GM18909 (cell line): ENCODE measurements at regions not wholly inside any gene's neighbourhood (a gene's known extent, or its start where the extent isn't known, plus 50 kb on each side); places are given as distances from the start of the nearest gene placed in this dataset.

Experiments
- ATAC-seq: cut with Tn5 transposase; IDR thresholded peaks from one replicate; pipeline ENCODE4 v1.9.1; 2021; ENCODE audit warnings: mild to moderate bottlenecking; ENCODE audit not compliant: unreplicated experiment, poor library complexity

DNA sequence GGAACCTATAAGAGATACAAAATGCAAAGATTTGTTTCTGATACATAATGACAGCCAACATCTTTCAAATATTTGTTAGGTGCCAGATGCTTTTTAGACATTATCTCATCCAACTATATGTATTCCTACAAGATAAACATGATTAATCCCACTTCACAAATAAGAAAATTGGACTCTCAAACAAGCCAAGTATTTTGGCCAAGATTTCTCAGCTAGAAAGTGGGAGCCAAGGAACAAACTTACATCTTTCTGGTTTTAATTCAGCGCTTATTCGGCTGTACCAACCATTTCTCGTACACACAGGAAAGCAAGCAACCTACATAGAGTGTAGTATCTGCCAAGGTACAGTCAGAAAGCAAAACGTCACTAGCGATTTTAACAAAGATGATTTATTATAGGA lies 85.7 kb upstream of the SERP2 start:
- no peak for ATAC-seq

DNA sequence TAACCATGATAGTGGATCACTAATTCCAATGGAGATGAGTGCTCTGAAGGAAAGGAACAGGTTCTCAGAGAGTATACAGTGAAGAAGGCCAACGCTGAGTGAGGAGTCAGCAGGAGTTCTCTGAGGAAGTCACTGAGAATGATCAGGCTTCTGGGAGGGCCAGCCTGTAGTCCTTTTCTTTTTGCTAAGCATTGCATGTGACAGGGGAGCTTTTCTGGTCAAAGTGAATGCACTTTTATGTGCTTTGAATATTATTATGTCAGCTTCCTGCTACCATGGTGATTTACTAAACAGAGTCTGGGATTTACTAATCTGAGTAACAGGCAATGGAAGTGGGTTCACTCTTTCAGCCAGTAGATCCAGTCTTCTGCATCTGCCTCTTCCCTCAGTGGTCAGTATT lies 81.1 kb upstream of the SERP2 start:
- ATAC-seq, result no peak

- no peak for ATAC-seq
These were observed 80.2 kb upstream of the SERP2 start for GRCh38 chr13:44293374-44293773.

DNA sequence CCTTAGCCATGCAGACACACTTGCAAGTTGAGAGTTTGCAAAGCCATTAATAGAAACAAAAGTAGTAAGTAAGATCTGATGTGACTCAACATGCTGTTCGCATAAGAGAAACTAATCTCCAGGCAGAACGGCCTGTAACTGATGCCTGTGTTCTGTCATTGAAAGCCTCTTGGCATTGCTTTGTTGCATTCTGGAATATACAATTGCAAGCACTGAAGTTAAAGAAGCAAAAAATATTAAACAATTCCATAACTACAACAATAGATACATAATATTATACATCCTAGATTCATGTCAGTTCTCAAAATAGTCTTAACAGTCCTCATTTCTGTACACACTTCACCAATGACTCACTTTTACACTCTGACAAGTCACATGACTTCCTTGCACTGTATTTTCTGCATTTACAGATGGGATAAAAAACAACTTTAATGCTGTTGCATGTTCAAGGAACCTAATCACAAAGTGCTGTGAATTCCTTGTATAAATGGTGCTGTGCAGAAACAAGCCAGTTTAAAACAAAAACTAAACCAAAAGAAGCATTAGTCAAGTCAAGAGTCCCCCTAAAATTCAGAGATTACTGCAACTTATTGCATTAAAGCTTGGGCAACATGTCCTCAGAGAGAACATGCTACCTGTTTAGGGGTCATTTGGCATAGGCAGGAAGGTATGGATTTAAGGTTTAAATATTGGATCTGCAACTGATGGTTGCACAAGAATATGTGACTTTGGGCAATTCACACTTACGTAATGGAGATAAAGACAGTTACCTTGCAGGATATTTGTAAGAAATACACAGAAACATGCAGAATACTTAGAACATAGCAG lies 79.5 kb upstream of the SERP2 start:
- no peak for ATAC-seq

DNA sequence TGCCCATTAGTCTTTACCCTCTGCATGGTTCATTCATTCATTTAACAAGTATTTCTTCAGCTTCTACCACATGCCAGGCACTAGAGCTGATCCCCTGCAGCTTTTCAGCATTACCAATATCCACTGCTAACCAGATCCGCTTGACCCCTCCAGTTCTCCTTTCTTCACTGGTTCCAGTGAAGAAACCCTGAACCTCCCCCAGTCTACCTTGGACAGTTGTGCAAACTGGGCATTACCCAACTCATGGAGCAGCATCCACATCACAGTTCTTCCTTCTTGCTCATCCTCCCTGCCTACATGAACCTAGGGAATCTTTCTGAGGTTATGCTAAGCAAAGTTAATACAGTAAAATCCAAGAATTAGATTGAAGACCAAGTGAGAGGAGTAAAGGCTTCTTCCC lies 78.7 kb upstream of the SERP2 start:
- ATAC-seq, result no peak

- no peak for ATAC-seq
These were observed 76.8 kb upstream of the SERP2 start for GRCh38 chr13:44296856-44297255.

DNA sequence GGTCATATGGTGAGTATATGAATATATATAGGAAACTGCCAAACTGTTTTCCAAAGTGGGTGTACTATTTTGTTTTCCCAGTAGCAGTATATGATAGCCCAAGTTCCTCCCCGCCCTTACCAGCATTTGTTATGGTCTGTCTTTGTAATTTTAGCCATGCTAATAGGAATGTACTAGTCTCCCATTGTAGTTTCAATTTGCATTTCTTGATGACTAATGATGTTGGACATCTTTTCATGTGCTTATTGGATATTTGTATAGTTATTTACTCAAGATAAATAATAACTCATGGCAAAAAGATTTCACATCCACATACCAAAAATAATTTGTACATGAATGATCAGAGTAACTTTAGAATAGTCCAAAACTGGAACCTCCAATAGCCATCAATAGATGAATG lies 75.3 kb upstream of the SERP2 start:
- no peak for ATAC-seq

DNA sequence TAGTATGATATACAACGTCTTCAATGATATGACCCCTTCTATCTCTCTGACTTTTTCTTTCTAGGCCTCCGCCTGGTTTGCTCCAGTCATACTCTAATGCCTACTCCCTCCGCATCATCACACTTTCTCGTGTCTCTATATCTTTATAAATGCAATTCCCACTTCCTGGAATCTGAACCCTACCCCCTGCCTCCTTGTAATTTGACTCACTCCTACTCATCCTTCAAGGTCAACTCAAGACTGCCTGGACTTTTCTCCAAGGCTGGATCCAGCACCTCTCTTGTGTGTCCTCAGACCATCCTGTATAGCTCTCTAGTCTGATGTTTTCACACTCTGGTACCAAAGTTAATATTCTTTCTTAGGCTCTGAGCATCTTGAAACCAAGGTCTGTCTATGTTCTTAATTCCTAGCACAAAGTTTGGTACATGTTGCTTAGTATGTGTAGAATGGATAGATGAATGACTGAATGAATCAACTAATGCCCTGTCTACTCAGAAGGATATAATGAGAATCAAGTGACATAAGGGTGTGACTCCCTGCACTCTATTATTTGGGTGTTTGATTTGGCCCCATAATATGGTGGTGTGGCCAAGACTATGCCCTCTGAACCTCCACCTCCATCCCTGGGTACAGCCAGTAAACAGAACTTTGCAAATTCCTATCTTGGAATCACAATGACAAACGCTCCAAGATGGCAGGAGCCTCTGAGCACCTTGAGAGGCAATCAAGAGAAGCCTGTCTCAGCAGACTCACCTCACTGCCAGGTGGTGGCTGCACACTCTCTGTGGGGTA lies 74.3 kb upstream of the SERP2 start:
- no peak for ATAC-seq

GRCh38 chr13:44300895-44301638 lies 72.6 kb upstream of the SERP2 start:
- peak; percentile 85 for ATAC-seq

- ATAC-seq, result no peak
These were observed 72.0 kb upstream of the SERP2 start for GRCh38 chr13:44301639-44302015.

GRCh38 chr13:44302233-44302632 lies 71.4 kb upstream of the SERP2 start:
- ATAC-seq, result no peak

DNA sequence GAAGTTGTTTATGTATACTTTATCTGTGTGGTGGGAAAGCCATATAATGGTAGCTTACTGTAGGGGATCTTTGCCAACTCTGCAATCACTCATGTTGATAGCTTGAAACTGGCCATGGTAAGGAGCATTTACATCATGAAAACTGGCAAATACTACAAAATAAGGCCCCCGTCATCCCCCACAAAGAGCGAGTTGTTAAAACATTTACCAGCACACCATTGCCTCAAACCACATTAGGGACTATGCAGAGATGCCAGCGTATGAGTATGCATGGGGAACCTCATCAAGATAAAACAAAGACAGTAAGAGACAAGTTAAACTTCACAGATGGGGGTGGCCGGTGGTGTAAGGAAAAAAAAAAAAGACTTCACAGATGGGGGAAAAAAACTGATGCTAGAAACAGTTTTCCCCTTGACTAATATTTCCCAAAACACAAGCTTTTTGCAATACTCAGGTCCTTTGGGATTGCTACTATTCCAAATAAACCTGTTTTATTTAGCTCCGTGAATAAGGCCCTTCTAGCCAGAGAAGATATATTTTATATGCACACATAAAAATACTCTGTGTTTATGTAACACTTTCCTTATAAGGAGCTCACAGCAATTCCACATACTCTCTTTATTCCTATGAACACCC lies 70.6 kb upstream of the SERP2 start:
- no peak for ATAC-seq

DNA sequence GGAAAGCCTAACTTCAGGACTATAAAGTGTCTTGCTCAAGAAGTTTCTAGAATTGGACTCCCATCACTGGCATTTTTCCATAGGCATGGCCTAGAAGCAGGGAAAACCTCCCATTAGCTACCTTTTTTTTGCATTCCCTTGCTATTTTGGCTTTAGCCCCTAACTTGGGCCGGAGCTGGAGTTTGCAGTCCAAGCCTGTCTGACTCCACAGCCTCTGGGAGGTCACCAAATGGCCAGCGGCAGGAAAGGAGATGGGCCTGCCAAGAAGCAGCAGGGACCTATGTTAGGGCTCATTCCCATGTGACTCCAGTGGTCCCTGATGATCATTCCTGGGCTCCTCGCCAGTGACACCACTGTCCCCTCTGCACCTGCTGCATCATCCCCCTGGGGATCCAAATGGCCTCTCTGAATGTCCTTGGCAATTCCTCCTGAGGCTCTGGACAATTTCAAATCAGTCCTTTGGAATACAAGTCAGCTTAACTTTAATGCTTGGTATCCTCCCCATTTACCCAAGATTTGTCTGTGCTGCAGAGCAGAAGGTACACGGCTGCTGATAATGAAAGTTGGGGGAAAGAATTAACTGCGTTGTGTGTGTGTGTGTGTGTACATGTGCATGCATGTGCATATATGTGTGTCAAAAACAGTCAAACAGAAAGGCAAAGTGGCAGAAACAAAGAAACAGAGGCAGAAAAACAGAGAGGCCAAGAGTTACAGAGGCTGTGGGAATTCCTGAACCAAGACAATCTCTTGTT lies 69.8 kb upstream of the SERP2 start:
- no peak for ATAC-seq

DNA sequence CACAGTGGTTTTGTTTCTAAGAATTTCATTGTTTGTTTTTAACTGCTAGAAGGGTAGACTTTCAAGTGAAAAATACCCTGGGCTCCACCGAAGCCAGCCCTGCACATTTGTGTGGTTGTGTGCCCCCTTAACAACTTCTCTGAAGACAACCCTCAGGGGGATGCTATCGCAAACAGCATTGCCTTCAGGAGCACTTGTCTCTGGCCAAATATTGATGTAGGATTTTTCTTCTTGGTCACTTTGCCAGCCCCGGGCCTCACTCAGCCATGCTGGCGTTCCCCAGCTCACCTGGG lies 69.2 kb upstream of the SERP2 start:
- ATAC-seq, result no peak

DNA sequence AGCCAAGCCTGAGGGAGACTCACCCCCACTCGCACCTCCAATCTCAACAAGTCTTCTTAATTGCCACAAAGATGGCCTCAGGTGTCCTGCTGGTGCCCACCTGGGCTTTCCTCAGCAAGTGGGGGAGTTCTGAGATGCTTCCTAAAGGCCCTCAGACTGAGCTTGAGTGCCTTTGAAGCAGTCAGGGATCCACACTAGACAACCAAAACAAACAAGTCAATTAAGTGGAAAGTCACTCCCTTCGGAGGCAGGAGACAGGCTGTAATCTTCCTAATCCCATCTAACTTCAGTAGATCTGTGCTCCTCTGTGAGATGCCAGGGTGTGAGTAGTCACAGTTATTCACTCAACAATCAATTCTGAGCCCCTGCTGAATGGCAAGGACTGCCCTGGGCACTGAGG lies 68.3 kb upstream of the SERP2 start:
- ATAC-seq, result no peak

DNA sequence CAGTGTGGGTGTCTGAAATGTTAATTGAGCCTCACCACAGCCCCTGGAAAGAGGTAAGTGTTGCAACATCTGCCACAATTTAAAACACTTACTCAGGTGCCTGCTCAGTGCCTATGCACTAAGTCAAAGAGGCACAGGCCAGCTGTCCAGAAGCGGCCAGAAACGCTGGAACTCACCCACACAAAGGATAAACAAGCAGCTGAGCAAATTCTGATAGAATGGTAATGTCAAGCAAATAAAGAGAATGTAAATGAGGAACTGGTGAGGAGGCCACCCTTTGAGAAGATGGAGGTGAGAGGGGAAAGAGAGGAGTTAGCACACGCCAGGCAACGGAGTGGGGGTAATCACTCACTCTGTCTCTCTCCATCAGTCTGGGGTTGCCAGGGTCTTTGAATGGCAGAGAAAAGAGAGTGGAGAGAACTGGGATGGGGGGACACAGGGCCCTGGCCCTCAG lies 67.7 kb upstream of the SERP2 start:
- ATAC-seq, result no peak

GRCh38 chr13:44306371-44307192 lies 67.0 kb upstream of the SERP2 start:
- ATAC-seq, result no peak

DNA sequence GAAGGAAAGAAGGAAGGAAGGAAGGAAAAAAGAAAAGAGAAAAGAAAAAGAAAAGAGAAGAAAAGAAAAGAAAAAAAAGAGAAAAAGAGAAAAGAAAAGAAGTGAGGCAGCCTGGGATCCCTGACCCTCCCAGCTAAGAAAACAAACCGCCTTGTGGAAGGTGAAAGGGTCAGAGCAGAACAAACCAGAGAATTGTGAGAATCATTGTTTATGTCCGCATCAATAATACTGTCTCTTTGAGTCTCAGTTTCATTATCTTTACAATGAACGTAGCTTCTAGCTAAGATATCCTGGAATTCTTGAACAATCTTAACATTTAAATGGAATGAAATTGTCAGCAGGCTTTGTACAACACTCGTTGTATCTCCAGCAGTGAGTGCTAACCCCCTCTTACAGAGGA lies 66.4 kb upstream of the SERP2 start:
- ATAC-seq, result no peak

- ATAC-seq, result no peak
These were observed 65.8 kb upstream of the SERP2 start for GRCh38 chr13:44307844-44308243.
